GM18951 (cell line): ENCODE measurements at regions not wholly inside any gene's neighbourhood (a gene's known extent, or its start where the extent isn't known, plus 50 kb on each side); places are given as distances from the start of the nearest gene placed in this dataset.

Source experiments
- POLR2A ChIP-seq: IDR thresholded peaks from 4 replicates; pipeline ENCODE4 v1.6.1; 2011; ENCODE audit warnings: mild to moderate bottlenecking; ENCODE audit not compliant: insufficient read length, insufficient read depth; ENCODE audit errors: extremely low read depth
- in situ Hi-C: fragments of 300-500 bp; cut with MboI; formaldehyde crosslinking; loops from one replicate; pipeline ENCODE4 v1.12.0; 2022; ENCODE audit warnings: low sequenced_read_pairs, mixed read lengths, inconsistent platforms; ENCODE audit not compliant: unreplicated experiment

- TF ChIP-seq POLR2A, result no peak
- in situ Hi-C loops, result no loop called here
Measured at GRCh38 chr6:113182370-113183141, 674.6 kb upstream of the MARCKS start.

- in situ Hi-C loops, result no loop called here
- no peak for TF ChIP-seq POLR2A
Measured at GRCh38 chr6:113184291-113184690, 672.9 kb upstream of the MARCKS start.

GRCh38 chr6:113184736-113185135 is 672.4 kb upstream of the MARCKS start:
- in situ Hi-C loops, result no loop called here
- no peak for TF ChIP-seq POLR2A

- TF ChIP-seq POLR2A, result no peak
- in situ Hi-C loops, result no loop called here
Measured at GRCh38 chr6:113185299-113185698, 671.8 kb upstream of the MARCKS start.

- no peak for TF ChIP-seq POLR2A
- in situ Hi-C loops, result no loop called here
Measured at GRCh38 chr6:113187661-113188060, 669.5 kb upstream of the MARCKS start.

- no peak for TF ChIP-seq POLR2A
- in situ Hi-C loops, result no loop called here
Measured at GRCh38 chr6:113188962-113189361, 668.2 kb upstream of the MARCKS start.

- TF ChIP-seq POLR2A, result no peak
- in situ Hi-C loops, result no loop called here
Measured at GRCh38 chr6:113190170-113190569, 667.0 kb upstream of the MARCKS start.

GRCh38 chr6:113194090-113194489 is 663.1 kb upstream of the MARCKS start:
- in situ Hi-C loops, result no loop called here
- no peak for TF ChIP-seq POLR2A

GRCh38 chr6:113202852-113203714 is 654.1 kb upstream of the MARCKS start:
- in situ Hi-C loops, result no loop called here
- TF ChIP-seq POLR2A, result no peak

GRCh38 chr6:113203715-113204110 is 653.4 kb upstream of the MARCKS start:
- TF ChIP-seq POLR2A, result no peak
- in situ Hi-C loops, result no loop called here

- in situ Hi-C loops, result no loop called here
- no peak for TF ChIP-seq POLR2A
Measured at GRCh38 chr6:113205553-113205952, 651.6 kb upstream of the MARCKS start.

- in situ Hi-C loops, result no loop called here
- TF ChIP-seq POLR2A, result no peak
Measured at GRCh38 chr6:113208726-113209125, 648.4 kb upstream of the MARCKS start.

GRCh38 chr6:113209315-113209714 is 647.8 kb upstream of the MARCKS start:
- no peak for TF ChIP-seq POLR2A
- in situ Hi-C loops, result no loop called here

- in situ Hi-C loops, result no loop called here
- no peak for TF ChIP-seq POLR2A
Measured at GRCh38 chr6:113211170-113211569, 646.0 kb upstream of the MARCKS start.
